ENCODE measurements at regions not wholly inside any gene's neighbourhood (a gene's known extent, or its start where the extent isn't known, plus 50 kb on each side); places are given as distances from the start of the nearest gene placed in this dataset.

DNA sequence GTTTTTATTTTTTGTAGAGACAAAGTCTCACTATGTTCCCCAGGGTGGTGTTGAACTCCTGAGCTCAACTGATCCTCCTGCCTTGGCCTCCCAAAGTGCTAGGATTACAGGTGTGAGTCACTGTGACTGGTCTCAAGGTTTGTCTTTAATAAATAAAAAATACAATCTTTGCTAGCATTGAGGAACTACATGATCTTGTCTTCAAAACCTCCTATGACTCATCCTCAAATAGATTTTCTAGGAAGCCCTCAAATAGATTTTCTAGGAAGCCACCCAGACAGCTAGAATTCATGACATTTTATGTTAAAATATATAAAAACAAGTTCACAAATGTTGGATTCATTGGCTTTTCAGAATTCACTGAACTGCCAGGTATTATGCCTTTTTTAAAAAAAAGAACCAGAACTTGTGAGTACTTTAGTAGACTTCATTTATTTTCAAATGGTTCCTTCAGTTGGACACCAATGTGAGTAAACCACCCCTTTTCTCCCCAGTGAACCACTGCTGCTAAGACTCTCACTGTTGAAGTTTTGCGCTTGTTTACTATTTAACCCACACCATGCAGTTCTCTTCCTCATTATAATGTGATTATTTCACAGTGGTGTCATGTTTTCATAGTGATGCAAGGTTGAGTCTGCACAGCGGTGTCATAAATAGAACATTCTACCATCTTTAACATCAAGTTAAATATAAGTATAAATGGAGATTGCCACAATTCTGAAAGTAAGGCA, 303.9 kb downstream of the CASP12 start:
- Histone ChIP-seq H2AFZ (ENCODE audit: insufficient read depth, low read depth, low read length, poor library complexity, severe bottlenecking) (no peak overlapping the region), H3K9ac (ENCODE audit: insufficient read depth, low read length, poor library complexity, severe bottlenecking) (no peak overlapping the region), H3K36me3 (replicated peaks in 1 of 2; ENCODE audit: control insufficient read depth in 1 of 2, insufficient read depth in 2 of 2, low read length in 2 of 2) (no peaks in the 10 kb centered on the region), H3K4me3 (replicated peaks in 1 of 3; ENCODE audit: low read depth in 2 of 3, low read length in 3 of 3) (no peak overlapping the region), H3K27ac (ENCODE audit: low read depth in 1 of 2, low read length in 2 of 2) (no peak overlapping the region), H3K9me3 (replicated peaks in 1 of 2; ENCODE audit: control insufficient read depth in 1 of 2, insufficient read depth in 1 of 2, low read length in 2 of 2) (no peaks in the 10 kb centered on the region), H3K4me1 (ENCODE audit: control insufficient read depth in 1 of 2, insufficient read depth in 2 of 2, low read length in 2 of 2) (no peaks in the 10 kb centered on the region), H4K20me1 (ENCODE audit: insufficient read depth, low read length) (no peaks in the 10 kb centered on the region), H3K4me2 (replicated peaks; ENCODE audit: extremely low read depth, low read length, poor library complexity, severe bottlenecking) (no peak overlapping the region), H3K27me3 (ENCODE audit: control insufficient read depth in 2 of 2, insufficient read depth in 2 of 2, low read length in 2 of 2) (no peaks in the 10 kb centered on the region), H3K79me2 (ENCODE audit: insufficient read depth, low read length) (no peaks in the 10 kb centered on the region)
- H3K27ac Mint-ChIP-seq, result no peak overlapping the region
- DNase-seq, result no peak
- H3K9me3 Mint-ChIP-seq, result peaks cover 0 to 3% (median 2%) of the 10 kb centered on the region in 7 donors
- H3K4me1 Mint-ChIP-seq, result no peaks in the 10 kb centered on the region
- H3K4me3 Mint-ChIP-seq, result no peak overlapping the region
- TF ChIP-seq, protein P1, sequence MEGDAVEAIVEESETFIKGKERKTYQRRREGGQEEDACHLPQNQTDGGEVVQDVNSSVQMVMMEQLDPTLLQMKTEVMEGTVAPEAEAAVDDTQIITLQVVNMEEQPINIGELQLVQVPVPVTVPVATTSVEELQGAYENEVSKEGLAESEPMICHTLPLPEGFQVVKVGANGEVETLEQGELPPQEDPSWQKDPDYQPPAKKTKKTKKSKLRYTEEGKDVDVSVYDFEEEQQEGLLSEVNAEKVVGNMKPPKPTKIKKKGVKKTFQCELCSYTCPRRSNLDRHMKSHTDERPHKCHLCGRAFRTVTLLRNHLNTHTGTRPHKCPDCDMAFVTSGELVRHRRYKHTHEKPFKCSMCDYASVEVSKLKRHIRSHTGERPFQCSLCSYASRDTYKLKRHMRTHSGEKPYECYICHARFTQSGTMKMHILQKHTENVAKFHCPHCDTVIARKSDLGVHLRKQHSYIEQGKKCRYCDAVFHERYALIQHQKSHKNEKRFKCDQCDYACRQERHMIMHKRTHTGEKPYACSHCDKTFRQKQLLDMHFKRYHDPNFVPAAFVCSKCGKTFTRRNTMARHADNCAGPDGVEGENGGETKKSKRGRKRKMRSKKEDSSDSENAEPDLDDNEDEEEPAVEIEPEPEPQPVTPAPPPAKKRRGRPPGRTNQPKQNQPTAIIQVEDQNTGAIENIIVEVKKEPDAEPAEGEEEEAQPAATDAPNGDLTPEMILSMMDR (IDR thresholded peaks at IDR 0.05), result no peak
- intact Hi-C loops (cut with micrococcal nuclease), result no loop called here
- no CpG with 5 or more reads among the region's 2 CpGs for WGBS (ENCODE audit: insufficient coverage)
- no peaks in the 10 kb centered on the region for H3K27me3 Mint-ChIP-seq (ENCODE audit: low read depth in 3 of 3)
- H3K36me3 Mint-ChIP-seq, result no peaks in the 10 kb centered on the region

- Histone ChIP-seq H3K27ac (ENCODE audit: low read depth in 1 of 2, low read length in 2 of 2) (no peak overlapping the region), H3K79me2 (ENCODE audit: insufficient read depth, low read length) (no peaks in the 10 kb centered on the region), H2AFZ (ENCODE audit: insufficient read depth, low read depth, low read length, poor library complexity, severe bottlenecking) (no peak overlapping the region), H3K4me1 (ENCODE audit: control insufficient read depth in 1 of 2, insufficient read depth in 2 of 2, low read length in 2 of 2) (no peaks in the 10 kb centered on the region), H3K9ac (ENCODE audit: insufficient read depth, low read length, poor library complexity, severe bottlenecking) (no peak overlapping the region), H3K4me3 (replicated peaks in 1 of 3; ENCODE audit: low read depth in 2 of 3, low read length in 3 of 3) (no peak overlapping the region), H3K27me3 (ENCODE audit: control insufficient read depth in 2 of 2, insufficient read depth in 2 of 2, low read length in 2 of 2) (no peaks in the 10 kb centered on the region), H4K20me1 (ENCODE audit: insufficient read depth, low read length) (no peaks in the 10 kb centered on the region), H3K36me3 (replicated peaks in 1 of 2; ENCODE audit: control insufficient read depth in 1 of 2, insufficient read depth in 2 of 2, low read length in 2 of 2) (no peaks in the 10 kb centered on the region), H3K4me2 (replicated peaks; ENCODE audit: extremely low read depth, low read length, poor library complexity, severe bottlenecking) (no peak overlapping the region), H3K9me3 (replicated peaks in 1 of 2; ENCODE audit: control insufficient read depth in 1 of 2, insufficient read depth in 1 of 2, low read length in 2 of 2) (no peaks in the 10 kb centered on the region)
- no CpG with 5 or more reads among the region's 1 CpG for WGBS (ENCODE audit: insufficient coverage)
- intact Hi-C loops (cut with micrococcal nuclease), result no loop called here
- TF ChIP-seq, protein P1 (IDR thresholded peaks at IDR 0.05), result no peak
- H3K4me3 Mint-ChIP-seq, result no peak overlapping the region
- no peak overlapping the region for H3K27ac Mint-ChIP-seq
- no peaks in the 10 kb centered on the region for H3K27me3 Mint-ChIP-seq (ENCODE audit: low read depth in 3 of 3)
- DNase-seq, result no peak
- H3K9me3 Mint-ChIP-seq, result peaks cover 0 to 3% (median 0%) of the 10 kb centered on the region in 7 donors
- no peaks in the 10 kb centered on the region for H3K4me1 Mint-ChIP-seq
- no peaks in the 10 kb centered on the region for H3K36me3 Mint-ChIP-seq
Observed at GRCh38 chr11:104588970-104589369, 309.3 kb downstream of the CASP12 start.

Measured in CD14-positive monocyte (primary cell).